ENCODE measurements at regions not wholly inside any gene's neighbourhood (a gene's known extent, or its start where the extent isn't known, plus 50 kb on each side); places are given as distances from the start of the nearest gene placed in this dataset.

- H2AK5ac ChIP-seq (ENCODE audit: low read depth, low read length), result no peak overlapping the region
- H3K79me2 ChIP-seq (ENCODE audit: control insufficient read depth in 1 of 2, insufficient read depth in 2 of 2, low read length in 2 of 2), result no peaks in the 10 kb centered on the region
- H3K23me2 ChIP-seq (ENCODE audit: low read depth, low read length), result no peaks in the 10 kb centered on the region; the same call in 1 of the 2 replicates
- no peaks in the 10 kb centered on the region for H3K9me3 ChIP-seq (ENCODE audit: insufficient read depth in 2 of 2, low read depth in 1 of 2, low read length in 1 of 2)
- POLR2A ChIA-PET (ENCODE audit: partially characterized antibody), result no interaction called here
- no peaks in the 10 kb centered on the region for H3K79me1 ChIP-seq (ENCODE audit: low read depth, low read length)
- no peaks in the 10 kb centered on the region for H4K20me1 ChIP-seq (replicated peaks in 1 of 2; ENCODE audit: control insufficient read depth in 1 of 2, insufficient read depth in 2 of 2, low read length in 2 of 2)
- H3K9ac ChIP-seq (replicated peaks in 1 of 4; ENCODE audit: extremely low read depth in 1 of 4, low read depth in 3 of 4, low read length in 3 of 4), result no peak overlapping the region
- CTCF ChIA-PET (ENCODE audit: partially characterized antibody), result interaction anchor here (0.6 kb wide), 1 partner anchor 546 kb away, joined by 3 read pairs; no protein-coding TSS in a partner anchor
- H3K27me3 ChIP-seq (replicated peaks in 1 of 4; ENCODE audit: control insufficient read depth in 3 of 4, extremely low read depth in 1 of 4, insufficient read depth in 3 of 4, low read length in 3 of 4), result no peaks in the 10 kb centered on the region
- WGBS, 2 experiments (ENCODE audit: extremely low coverage in 1 of 2, insufficient coverage in 1 of 2, insufficient read length in 1 of 2, insufficient replicate concordance in 2 of 2, low coverage in 1 of 2, low lambda C conversion rate in 2 of 2, missing lambda C conversion rate in 1 of 2), result 88% methylated on average over 2 of the region's 2 CpGs; no CpG with 5 or more reads in 1 of the 2 experiments
- DNase-seq (ENCODE audit: low read depth in 1 of 2, low spot score in 2 of 2), result no peak
- H2BK15ac ChIP-seq (ENCODE audit: low read length), result no peak overlapping the region
- no peak overlapping the region for H2BK120ac ChIP-seq (replicated peaks; ENCODE audit: low read depth, low read length)
- H2BK20ac ChIP-seq (ENCODE audit: low read length), result no peak overlapping the region
- H4K91ac ChIP-seq (replicated peaks; ENCODE audit: insufficient read length, low read length), result no peak overlapping the region
- H4K8ac ChIP-seq (ENCODE audit: extremely low read depth, insufficient read depth, low read length), result no peak overlapping the region
- no peak overlapping the region for H4K5ac ChIP-seq (ENCODE audit: insufficient read length, low read depth, low read length)
- no peak overlapping the region for H3K14ac ChIP-seq (ENCODE audit: insufficient read length)
- H3K36me3 ChIP-seq (ENCODE audit: control insufficient read depth in 2 of 4, insufficient read depth in 4 of 4, low read length in 3 of 4), result no peaks in the 10 kb centered on the region
- H2BK12ac ChIP-seq (ENCODE audit: low read depth, low read length), result no peak overlapping the region
- no peak overlapping the region for H3K27ac ChIP-seq (ENCODE audit: low read depth, low read length)
- H3K4me1 ChIP-seq (replicated peaks in 1 of 4; ENCODE audit: control insufficient read depth in 3 of 4, insufficient read depth in 4 of 4, low read length in 3 of 4), result no peaks in the 10 kb centered on the region
- H3K56ac ChIP-seq (replicated peaks; ENCODE audit: insufficient read length, low read depth, low read length), result no peak overlapping the region
- no peak overlapping the region for H3K4ac ChIP-seq (replicated peaks; ENCODE audit: insufficient read length, low read depth, low read length)
- H3K4me3 ChIP-seq (ENCODE audit: extremely low read depth in 1 of 4, insufficient read depth in 2 of 4, low read depth in 3 of 4, low read length in 4 of 4), result no peak overlapping the region
- no peak overlapping the region for H2AFZ ChIP-seq (ENCODE audit: low read length)
- no peak overlapping the region for H3K18ac ChIP-seq (ENCODE audit: extremely low read depth, low read length)
- FAIRE-seq, result no peak
- no peak overlapping the region for H2BK5ac ChIP-seq (ENCODE audit: low read depth, low read length)
- no peak overlapping the region for H3K23ac ChIP-seq (ENCODE audit: insufficient read length)
- H3K4me2 ChIP-seq (ENCODE audit: insufficient read depth in 1 of 2, low read depth in 2 of 2, low read length in 2 of 2), result no peak overlapping the region
- TF ChIP-seq SAP30 (IDR thresholded peaks at IDR 0.05; ENCODE audit: insufficient read depth, insufficient replicate concordance, low read length), result no peak
- no peak for TF ChIP-seq SIX5 (IDR thresholded peaks at IDR 0.05; ENCODE audit: low read depth, low read length)
- no peak for TF ChIP-seq KDM5A (IDR thresholded peaks at IDR 0.05; ENCODE audit: low read length)
- TF ChIP-seq CREB1 (IDR thresholded peaks at IDR 0.05), result no peak
- TF ChIP-seq SP2 (IDR thresholded peaks at IDR 0.05; ENCODE audit: low read length), result no peak
- TF ChIP-seq RFX5 (IDR thresholded peaks at IDR 0.05; ENCODE audit: borderline replicate concordance, low read depth, low read length), result no peak
- TF ChIP-seq CHD2 (IDR thresholded peaks at IDR 0.05; ENCODE audit: low read length), result no peak
- TF ChIP-seq PHF8 (conservative IDR thresholded peaks at IDR 0.05; ENCODE audit: low read depth, low read length), result no peak
Observed at GRCh38 chr11:109347304-109347703, 74.7 kb upstream of the C11orf87 start.
